ENCODE measurements at regions not wholly inside any gene's neighbourhood (a gene's known extent, or its start where the extent isn't known, plus 50 kb on each side); places are given as distances from the start of the nearest gene placed in this dataset.

GRCh38 chr13:44019651-44020050 lies 139.9 kb downstream of the LACC1 start:
- intact Hi-C loops (cut with micrococcal nuclease) = no loop called here

GRCh38 chr13:44021422-44021821 lies 141.7 kb downstream of the LACC1 start:
- no peaks in the 10 kb centered on the region for H3K79me2 ChIP-seq (ENCODE audit: insufficient read depth, low read length)
- intact Hi-C loops (cut with micrococcal nuclease) = no loop called here
- H3K9me3 Mint-ChIP-seq = peaks cover 0 to 2% (median 0%) of the 10 kb centered on the region in 7 donors
- H3K4me1 Mint-ChIP-seq = peaks cover 14% of the 10 kb centered on the region
- H3K9ac ChIP-seq (ENCODE audit: insufficient read depth, low read length, poor library complexity, severe bottlenecking) = no peak overlapping the region
- H3K27me3 ChIP-seq (ENCODE audit: control insufficient read depth in 2 of 2, insufficient read depth in 2 of 2, low read length in 2 of 2) = no peaks in the 10 kb centered on the region
- H3K27ac Mint-ChIP-seq = no peak overlapping the region
- no peaks in the 10 kb centered on the region for H3K4me1 ChIP-seq (ENCODE audit: control insufficient read depth in 1 of 2, insufficient read depth in 2 of 2, low read length in 2 of 2)
- WGBS (ENCODE audit: insufficient coverage) = 67% methylated on average over 1 of the region's 3 CpGs
- H3K36me3 Mint-ChIP-seq = no peaks in the 10 kb centered on the region
- DNase-seq = no peak
- no peaks in the 10 kb centered on the region for H4K20me1 ChIP-seq (ENCODE audit: insufficient read depth, low read length)
- no peak overlapping the region for H3K4me3 ChIP-seq (replicated peaks in 1 of 3; ENCODE audit: low read depth in 2 of 3, low read length in 3 of 3)
- no peak overlapping the region for H3K27ac ChIP-seq (ENCODE audit: low read depth in 1 of 2, low read length in 2 of 2)
- H3K4me2 ChIP-seq (replicated peaks; ENCODE audit: extremely low read depth, low read length, poor library complexity, severe bottlenecking) = no peak overlapping the region
- no peak overlapping the region for H3K4me3 Mint-ChIP-seq
- H2AFZ ChIP-seq (ENCODE audit: insufficient read depth, low read depth, low read length, poor library complexity, severe bottlenecking) = no peak overlapping the region
- peaks cover 0 to 6% (median 4%) of the 10 kb centered on the region in 3 donors for H3K27me3 Mint-ChIP-seq (ENCODE audit: low read depth in 3 of 3)
- H3K36me3 ChIP-seq (replicated peaks in 1 of 2; ENCODE audit: control insufficient read depth in 1 of 2, insufficient read depth in 2 of 2, low read length in 2 of 2) = no peaks in the 10 kb centered on the region
- no peaks in the 10 kb centered on the region for H3K9me3 ChIP-seq (replicated peaks in 1 of 2; ENCODE audit: control insufficient read depth in 1 of 2, insufficient read depth in 1 of 2, low read length in 2 of 2)
- TF ChIP-seq CTCF (IDR thresholded peaks at IDR 0.05) = no peak

More at GRCh38 chr13:44019651-44020050, 139.9 kb downstream of the LACC1 start:
- H3K4me1 Mint-ChIP-seq = peaks cover 14% of the 10 kb centered on the region
- H3K4me3 Mint-ChIP-seq = no peak overlapping the region
- peaks cover 0 to 6% (median 4%) of the 10 kb centered on the region in 3 donors for H3K27me3 Mint-ChIP-seq (ENCODE audit: low read depth in 3 of 3)
- H3K27me3 ChIP-seq (ENCODE audit: control insufficient read depth in 2 of 2, insufficient read depth in 2 of 2, low read length in 2 of 2) = no peaks in the 10 kb centered on the region
- 100% methylated on average over 1 of the region's 4 CpGs for WGBS (ENCODE audit: insufficient coverage)
- no peak overlapping the region for H3K9ac ChIP-seq (ENCODE audit: insufficient read depth, low read length, poor library complexity, severe bottlenecking)
- H4K20me1 ChIP-seq (ENCODE audit: insufficient read depth, low read length) = no peaks in the 10 kb centered on the region
- H3K27ac Mint-ChIP-seq = no peak overlapping the region
- TF ChIP-seq CTCF (IDR thresholded peaks at IDR 0.05) = no peak
- H3K27ac ChIP-seq (ENCODE audit: low read depth in 1 of 2, low read length in 2 of 2) = no peak overlapping the region
- no peaks in the 10 kb centered on the region for H3K9me3 ChIP-seq (replicated peaks in 1 of 2; ENCODE audit: control insufficient read depth in 1 of 2, insufficient read depth in 1 of 2, low read length in 2 of 2)
- no peak overlapping the region for H2AFZ ChIP-seq (ENCODE audit: insufficient read depth, low read depth, low read length, poor library complexity, severe bottlenecking)
- H3K36me3 Mint-ChIP-seq = no peaks in the 10 kb centered on the region
- H3K4me1 ChIP-seq (ENCODE audit: control insufficient read depth in 1 of 2, insufficient read depth in 2 of 2, low read length in 2 of 2) = no peaks in the 10 kb centered on the region
- H3K79me2 ChIP-seq (ENCODE audit: insufficient read depth, low read length) = no peaks in the 10 kb centered on the region
- no peak for DNase-seq
- H3K9me3 Mint-ChIP-seq = peaks cover 0 to 2% (median 0%) of the 10 kb centered on the region in 7 donors
- no peak overlapping the region for H3K4me3 ChIP-seq (replicated peaks in 1 of 3; ENCODE audit: low read depth in 2 of 3, low read length in 3 of 3)
- H3K4me2 ChIP-seq (replicated peaks; ENCODE audit: extremely low read depth, low read length, poor library complexity, severe bottlenecking) = no peak overlapping the region
- H3K36me3 ChIP-seq (replicated peaks in 1 of 2; ENCODE audit: control insufficient read depth in 1 of 2, insufficient read depth in 2 of 2, low read length in 2 of 2) = no peaks in the 10 kb centered on the region
